Right lobe of liver (tissue), 4 donors: ENCODE measurements at regions not wholly inside any gene's neighbourhood (a gene's known extent, or its start where the extent isn't known, plus 50 kb on each side); places are given as distances from the start of the nearest gene placed in this dataset.

Source experiments
- POLR2A ChIP-seq: fragments of 450-650 bp; IDR thresholded peaks from one replicate; pipeline ENCODE4 v1.6.1; 2017; ENCODE audit warnings: antibody characterized with exemption, mild to moderate bottlenecking
- TF ChIP-seq, protein P1 (sequence below), 4 donors: fragments of 200-600 bp in 3 of 4; fragments of 450-650 bp in 1 of 4; IDR thresholded peaks; one replicate each; pipeline versions ENCODE4 v1.5.1 to v1.8.0; 2016 to 2022; ENCODE audit warnings: antibody characterized with exemption in 4 of 4, mild to moderate bottlenecking in 2 of 4
- donor health status: DM: no; HTN: no; CAD: no.
- donor health status: DM: no; HTN: no; CAD: no.
- donor health status: DM: no; HTN: yes; CAD: no.

DNA sequence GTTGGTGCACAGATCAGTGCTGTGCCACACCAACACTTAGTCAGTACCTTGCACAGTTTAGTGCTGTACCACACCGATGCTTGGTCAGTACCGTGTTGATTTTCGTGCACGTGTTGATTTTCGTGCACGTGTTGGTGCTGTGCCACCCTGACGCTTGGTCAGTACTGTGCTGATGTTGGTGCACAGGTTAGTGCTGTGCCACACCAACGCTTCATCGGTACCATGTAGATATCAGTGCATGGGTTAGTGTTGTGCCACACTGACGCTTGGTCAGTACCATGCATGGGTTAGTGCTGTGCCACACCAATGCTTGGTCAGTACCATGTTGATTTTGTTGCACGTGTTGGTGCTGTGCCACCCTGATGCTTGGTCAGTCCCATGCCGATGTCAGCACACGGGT is 103.5 kb downstream of the NPIPB11 start:
- TF ChIP-seq, protein P1, sequence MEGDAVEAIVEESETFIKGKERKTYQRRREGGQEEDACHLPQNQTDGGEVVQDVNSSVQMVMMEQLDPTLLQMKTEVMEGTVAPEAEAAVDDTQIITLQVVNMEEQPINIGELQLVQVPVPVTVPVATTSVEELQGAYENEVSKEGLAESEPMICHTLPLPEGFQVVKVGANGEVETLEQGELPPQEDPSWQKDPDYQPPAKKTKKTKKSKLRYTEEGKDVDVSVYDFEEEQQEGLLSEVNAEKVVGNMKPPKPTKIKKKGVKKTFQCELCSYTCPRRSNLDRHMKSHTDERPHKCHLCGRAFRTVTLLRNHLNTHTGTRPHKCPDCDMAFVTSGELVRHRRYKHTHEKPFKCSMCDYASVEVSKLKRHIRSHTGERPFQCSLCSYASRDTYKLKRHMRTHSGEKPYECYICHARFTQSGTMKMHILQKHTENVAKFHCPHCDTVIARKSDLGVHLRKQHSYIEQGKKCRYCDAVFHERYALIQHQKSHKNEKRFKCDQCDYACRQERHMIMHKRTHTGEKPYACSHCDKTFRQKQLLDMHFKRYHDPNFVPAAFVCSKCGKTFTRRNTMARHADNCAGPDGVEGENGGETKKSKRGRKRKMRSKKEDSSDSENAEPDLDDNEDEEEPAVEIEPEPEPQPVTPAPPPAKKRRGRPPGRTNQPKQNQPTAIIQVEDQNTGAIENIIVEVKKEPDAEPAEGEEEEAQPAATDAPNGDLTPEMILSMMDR (IDR thresholded peaks at IDR 0.05) = no peak
- TF ChIP-seq POLR2A = no peak
